RPMI7951 (cell line): ENCODE measurements at regions not wholly inside any gene's neighbourhood (a gene's known extent, or its start where the extent isn't known, plus 50 kb on each side); places are given as distances from the start of the nearest gene placed in this dataset.

Source experiments
- DNase-seq: peaks from one replicate; pipeline ENCODE4 v3.0.0-alpha.2; 2012; ENCODE audit warnings: low read depth

- no peak for DNase-seq
Observed at GRCh38 chr1:22350171-22350923, 101.3 kb upstream of the ZBTB40 start.

DNA sequence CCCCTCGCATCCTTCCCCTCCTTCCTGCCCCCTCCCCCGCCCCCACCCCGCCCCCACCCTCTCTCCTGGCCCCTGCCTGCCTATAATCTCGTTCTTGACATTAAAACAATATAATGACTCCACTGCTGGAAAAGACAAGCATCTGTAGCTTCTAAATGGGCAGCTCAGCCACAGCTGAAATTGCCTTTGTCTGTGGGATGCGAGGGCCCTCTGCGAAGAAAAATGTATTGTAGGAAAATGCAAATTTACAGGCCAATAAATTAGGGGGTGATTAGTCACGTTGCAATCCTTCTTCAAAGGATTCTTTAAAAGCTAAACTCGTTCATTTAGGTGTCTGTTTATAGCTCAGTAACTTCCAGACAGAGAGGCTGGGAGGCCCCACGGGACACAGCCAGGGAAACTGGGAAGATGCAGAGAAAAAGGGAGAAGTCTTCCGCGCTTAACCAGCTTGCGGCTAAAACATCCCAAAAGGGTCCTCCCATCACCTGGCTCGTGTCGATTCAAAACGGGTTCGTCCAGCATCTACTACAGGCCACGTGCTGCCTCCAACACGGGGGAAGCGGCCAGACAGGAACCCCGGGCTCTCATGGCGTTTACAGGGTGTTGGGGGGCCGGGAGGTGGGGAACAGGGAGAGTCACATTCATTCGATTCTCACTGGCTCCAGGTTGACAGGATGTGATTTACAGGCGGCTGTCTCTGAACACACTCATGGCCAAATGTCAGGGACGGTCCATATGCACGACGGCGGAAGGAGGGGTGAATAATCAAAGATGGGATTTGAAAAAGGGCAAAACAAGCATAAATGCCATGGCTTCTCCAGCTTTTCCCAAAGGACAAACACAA, 100.5 kb upstream of the ZBTB40 start:
- no peak for DNase-seq

GRCh38 chr1:22351768-22352080, 99.9 kb upstream of the ZBTB40 start:
- no peak for DNase-seq

DNA sequence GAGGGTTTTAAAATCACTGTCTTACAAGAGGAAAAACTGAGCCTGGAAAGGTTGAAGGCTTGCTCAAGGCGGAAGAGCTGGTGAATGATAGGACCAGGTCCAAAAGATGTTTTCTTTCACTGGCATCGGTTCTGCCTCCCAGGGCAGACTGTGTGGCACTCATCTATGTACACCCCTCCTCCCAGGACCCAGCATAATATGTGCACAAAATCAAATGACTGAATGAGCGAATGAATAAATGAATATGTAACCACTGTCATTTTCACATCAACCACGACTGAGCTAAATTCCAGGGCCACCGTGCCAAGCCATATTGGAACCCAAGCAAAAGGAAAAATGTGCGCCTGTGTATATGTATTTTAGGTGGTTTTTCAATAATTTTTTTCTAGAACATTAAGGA, 99.3 kb upstream of the ZBTB40 start:
- DNase-seq, result no peak

- DNase-seq, result no peak
Observed at GRCh38 chr1:22352896-22353295, 98.8 kb upstream of the ZBTB40 start.

DNA sequence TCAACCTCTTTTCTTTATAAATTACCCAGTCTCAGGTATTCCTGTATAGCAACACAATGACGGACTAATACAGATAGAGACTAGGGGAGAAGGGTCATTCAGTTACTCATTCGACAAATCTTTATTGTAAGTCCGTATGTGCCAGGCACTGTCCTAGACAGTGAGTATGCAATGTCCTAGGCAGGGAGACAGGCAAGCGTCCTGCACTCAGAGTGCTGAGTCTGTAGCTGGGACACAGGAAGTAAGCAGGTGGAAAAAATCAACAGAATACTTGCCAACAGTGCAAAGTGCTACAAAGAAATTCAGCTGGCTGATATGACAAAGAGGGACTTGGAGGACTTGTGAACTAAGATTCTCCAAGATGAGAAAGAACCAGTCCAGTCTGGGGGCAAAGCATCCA, 92.2 kb upstream of the ZBTB40 start:
- DNase-seq, result no peak

- no peak for DNase-seq
Observed at GRCh38 chr1:22362626-22363402, 88.8 kb upstream of the ZBTB40 start.

- DNase-seq, result no peak
Observed at GRCh38 chr1:22363403-22364325, 88.0 kb upstream of the ZBTB40 start.

DNA sequence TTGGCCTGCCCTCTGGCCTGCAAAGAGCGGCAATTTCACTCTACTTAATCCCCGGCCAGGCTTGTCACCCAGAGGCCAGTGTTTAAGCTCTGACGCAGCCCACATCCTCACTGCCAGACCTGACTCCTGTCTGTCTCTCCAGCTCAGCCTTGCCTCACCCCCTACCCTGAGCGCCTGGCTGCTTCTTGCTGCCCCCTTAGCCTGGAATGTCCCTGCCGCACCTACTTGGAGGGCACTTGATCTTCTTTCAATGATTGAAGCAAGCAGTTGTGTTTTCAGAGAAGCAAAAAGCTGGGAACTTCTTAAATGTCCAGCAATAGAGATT, 87.4 kb upstream of the ZBTB40 start:
- no peak for DNase-seq

- DNase-seq, result no peak
Observed at GRCh38 chr1:22364764-22365163, 86.9 kb upstream of the ZBTB40 start.

DNA sequence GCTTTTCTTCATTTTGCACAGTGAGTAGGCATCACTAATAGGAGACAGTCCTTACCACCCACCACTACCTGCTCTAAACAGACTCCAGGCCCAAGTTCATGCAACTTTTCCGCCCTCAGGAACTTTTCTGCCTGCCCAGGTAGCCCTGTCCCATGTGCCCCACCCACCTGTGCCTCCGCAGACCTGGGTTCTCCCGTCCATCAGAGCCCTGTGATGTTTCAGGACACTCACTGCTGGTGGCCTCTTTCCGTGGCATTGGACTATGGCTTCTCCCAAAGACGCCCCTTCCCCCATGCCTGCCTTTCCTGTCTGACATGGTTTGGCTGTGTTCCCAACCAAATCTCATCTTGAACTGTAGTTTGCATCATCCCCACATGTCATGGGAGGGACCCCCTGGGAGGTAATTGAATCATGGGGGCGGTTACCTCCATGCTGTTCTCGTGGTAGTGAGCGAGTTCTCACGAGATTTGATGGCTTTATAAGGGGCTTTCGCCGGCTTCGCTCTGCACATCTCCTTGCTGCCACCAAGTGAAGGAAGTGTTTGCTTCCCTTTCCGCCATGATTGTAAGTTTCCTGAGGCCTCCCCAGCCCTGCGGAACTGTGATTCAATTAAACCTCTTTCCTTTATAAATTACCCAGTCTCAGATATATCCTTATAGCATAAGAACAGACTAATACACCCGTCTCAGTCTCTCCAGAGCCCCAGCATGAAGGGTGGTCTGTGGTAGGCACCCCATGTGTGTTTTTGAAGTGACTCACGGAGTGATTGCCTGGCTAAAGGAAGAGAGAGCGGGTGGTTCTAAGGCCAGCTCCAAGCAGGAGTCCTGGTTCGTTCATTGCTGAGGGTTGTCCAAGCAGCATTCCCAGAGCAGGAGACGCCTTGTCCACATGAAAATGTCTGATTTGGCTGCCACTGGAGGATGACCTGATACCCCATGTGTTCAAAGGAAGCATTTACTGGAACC, 86.0 kb upstream of the ZBTB40 start:
- DNase-seq, result no peak

DNA sequence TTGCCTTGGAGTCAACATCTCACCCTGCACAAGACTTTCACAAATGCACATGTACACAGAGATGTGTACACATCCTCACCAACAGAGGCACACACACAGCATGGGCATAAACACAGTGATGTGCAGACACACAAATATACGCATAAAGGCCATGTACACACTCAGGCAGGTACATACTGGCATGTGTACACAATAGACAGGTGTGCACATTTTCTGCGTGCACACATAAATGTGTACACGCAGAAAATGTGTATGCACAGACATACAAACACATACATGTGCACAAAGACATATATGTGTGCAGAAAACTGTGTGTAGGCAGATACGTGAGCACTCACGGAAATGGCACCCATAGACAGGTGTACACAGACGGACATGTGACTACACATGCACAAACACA, 85.3 kb upstream of the ZBTB40 start:
- no peak for DNase-seq

GRCh38 chr1:22368125-22368524, 83.5 kb upstream of the ZBTB40 start:
- no peak for DNase-seq

DNA sequence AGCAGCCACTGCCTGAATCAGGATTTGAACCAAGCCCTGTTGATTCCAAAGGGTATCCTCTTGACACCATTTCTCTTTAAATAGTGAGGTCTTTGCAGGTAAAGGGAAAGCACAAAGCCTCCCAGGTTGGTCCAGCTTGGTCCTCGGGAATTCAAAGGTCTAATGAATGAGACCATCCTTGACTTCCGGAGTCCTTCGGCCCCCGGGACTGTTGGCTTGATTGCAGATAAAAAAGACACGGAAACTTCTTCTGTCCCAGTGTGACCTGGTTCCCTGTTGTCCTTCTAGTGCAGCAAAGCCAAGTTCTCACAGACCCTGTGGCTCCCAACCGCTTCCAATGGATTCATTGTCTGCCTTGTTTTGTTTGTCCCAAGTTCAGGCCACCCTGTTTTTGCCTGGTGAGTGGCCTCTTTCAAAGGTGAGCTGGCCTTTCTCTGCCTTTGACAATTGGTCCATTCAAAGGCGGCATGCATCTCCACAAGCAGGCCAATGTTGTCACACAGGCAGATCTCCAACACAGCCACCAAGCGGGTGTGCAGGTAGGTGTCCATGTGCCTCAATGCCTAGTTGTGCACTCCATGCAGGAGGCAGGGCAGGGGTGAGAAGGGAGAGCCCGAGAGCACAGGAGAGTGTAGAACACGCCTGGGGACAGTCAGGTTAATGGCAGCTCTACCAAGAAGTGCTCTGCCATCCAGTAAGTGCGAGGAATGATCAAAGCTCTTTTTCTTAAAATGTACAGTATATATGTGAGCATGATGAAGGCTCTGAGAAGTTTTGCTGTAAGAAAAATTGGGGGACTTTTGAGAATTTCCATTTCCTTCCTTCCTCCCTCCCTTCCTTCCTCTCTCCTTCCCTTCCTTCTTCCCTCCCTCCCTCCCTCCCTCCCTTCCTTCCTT, 82.1 kb upstream of the ZBTB40 start:
- DNase-seq, result no peak

- no peak for DNase-seq
Observed at GRCh38 chr1:22370190-22370498, 81.5 kb upstream of the ZBTB40 start.

GRCh38 chr1:22371408-22371807, 80.2 kb upstream of the ZBTB40 start:
- DNase-seq, result no peak

DNA sequence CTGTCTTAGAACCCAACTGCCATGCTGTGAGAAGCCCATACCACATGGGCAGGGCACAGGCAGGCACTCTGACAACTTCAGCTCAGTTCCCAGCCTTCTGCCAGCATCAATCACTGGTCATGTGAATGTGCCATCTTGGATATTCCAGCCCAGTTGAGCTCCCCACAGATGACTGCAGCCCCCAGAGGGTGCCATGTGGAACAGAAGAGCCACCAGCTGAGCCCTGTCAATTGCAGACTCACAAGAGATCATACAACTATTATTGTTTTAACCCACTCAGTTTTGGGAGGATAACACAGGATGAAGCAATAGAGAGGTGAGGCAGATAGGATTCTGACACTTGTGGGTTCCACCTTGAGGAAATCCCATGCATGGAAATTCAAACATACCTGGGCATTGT, 78.4 kb upstream of the ZBTB40 start:
- no peak for DNase-seq

DNA sequence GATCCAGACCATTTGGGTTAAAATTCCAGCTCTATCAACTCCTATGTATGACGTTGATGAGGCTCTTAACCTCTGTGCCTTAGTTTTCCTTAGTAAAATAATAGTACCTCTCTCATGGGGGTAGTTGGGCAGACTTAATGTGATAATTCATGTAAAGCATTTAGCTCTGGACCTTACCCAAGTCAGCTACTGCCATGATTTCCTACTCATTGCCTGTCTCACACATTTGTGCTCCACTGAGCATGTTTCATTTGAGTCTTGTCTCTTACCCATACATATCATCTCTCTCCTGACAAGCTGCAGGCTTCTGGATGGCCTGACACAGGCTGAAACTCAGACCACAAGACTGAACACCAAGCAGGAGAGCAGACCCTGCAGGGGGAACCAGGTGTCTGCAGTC, 77.7 kb upstream of the ZBTB40 start:
- DNase-seq, result no peak

GRCh38 chr1:22375601-22376000, 76.0 kb upstream of the ZBTB40 start:
- DNase-seq, result no peak

GRCh38 chr1:22376001-22376400, 75.7 kb upstream of the ZBTB40 start:
- no peak for DNase-seq
